Activated T-cell treated with anti-CD3 and anti-CD28 coated beads, Interleukin-2, amount 50 U/mL, for 72 hours (primary cell): ENCODE measurements at regions not wholly inside any gene's neighbourhood (a gene's known extent, or its start where the extent isn't known, plus 50 kb on each side); places are given as distances from the start of the nearest gene placed in this dataset.
"Not testable (repeated sequence)": the region's sequence is repeated elsewhere in the genome, so short reads cannot be mapped to it uniquely, and the experiment has no call there.

ENCODE experiments used
- ATAC-seq, 2 donors: fragments of 150-1000 bp; cut with Tn5 transposase; replicated peaks in 1 of 2; 2 replicates each; pipeline ENCODE4 v1.10.0; 2021; ENCODE audit warnings: moderate library complexity in 2 of 2, mild to moderate bottlenecking in 1 of 2
- DNase-seq, 2 donors: peaks; one replicate each; pipeline ENCODE4 v3.0.0; 2021 to 2022; ENCODE audit warnings: mixed read lengths in 1 of 2
- H3K27ac Mint-ChIP-seq: one replicate; pipeline ENCODE4 v1.8.0; 2022; ENCODE audit warnings: mild to moderate bottlenecking, moderate library complexity, mixed read lengths
- H3K27me3 Mint-ChIP-seq: one replicate; pipeline ENCODE4 v1.8.0; 2022; ENCODE audit warnings: low read depth, mixed read lengths
- H3K36me3 Mint-ChIP-seq, 2 donors: one replicate each; pipeline ENCODE4 v1.8.0; 2022; ENCODE audit warnings: mixed read lengths in 2 of 2, mild to moderate bottlenecking in 1 of 2; ENCODE audit not compliant: insufficient read depth in 2 of 2
- H3K4me1 Mint-ChIP-seq: one replicate; pipeline ENCODE4 v1.8.0; 2022; ENCODE audit warnings: low read depth, mixed read lengths
- H3K4me3 Mint-ChIP-seq, 2 donors: one replicate each; pipeline ENCODE4 v1.8.0; 2022; ENCODE audit warnings: mild to moderate bottlenecking in 2 of 2, mixed read lengths in 2 of 2, moderate library complexity in 2 of 2
- H3K9me3 Mint-ChIP-seq, 2 donors: one replicate each; pipeline ENCODE4 v1.8.0; 2022; ENCODE audit warnings: mixed read lengths in 2 of 2

- Mint-ChIP-seq H3K36me3 (no peaks in the 10 kb centered on the region), H3K9me3 (no peaks in the 10 kb centered on the region), H3K27ac (no peak overlapping the region), H3K27me3 (peaks cover 12% of the 10 kb centered on the region), H3K4me3 (no peak overlapping the region), H3K4me1 (no peaks in the 10 kb centered on the region)
- DNase-seq (peak; percentile 52 to 67), ATAC-seq (peak; percentile 81 to 88)
Measured at GRCh38 chr2:198296665-198297308, 492.4 kb downstream of the PLCL1 start.

GRCh38 chr2:198293281-198293680 is 488.9 kb downstream of the PLCL1 start:
- Mint-ChIP-seq H3K27ac (no peak overlapping the region), H3K9me3 (no peaks in the 10 kb centered on the region), H3K4me1 (no peaks in the 10 kb centered on the region), H3K36me3 (no peaks in the 10 kb centered on the region), H3K27me3 (peaks cover 12% of the 10 kb centered on the region), H3K4me3 (no peak overlapping the region)
- DNase-seq (no peak), ATAC-seq (no peak)

- DNase-seq (no peak), ATAC-seq (no peak)
- H3K9me3 Mint-ChIP-seq: no peaks in the 10 kb centered on the region
- no peak overlapping the region for H3K4me3 Mint-ChIP-seq
- H3K27ac Mint-ChIP-seq: no peak overlapping the region
- no peaks in the 10 kb centered on the region for H3K36me3 Mint-ChIP-seq
- H3K4me1 Mint-ChIP-seq: no peaks in the 10 kb centered on the region
- peaks cover 28% of the 10 kb centered on the region for H3K27me3 Mint-ChIP-seq
Measured at GRCh38 chr2:198289811-198290210, 485.4 kb downstream of the PLCL1 start.

- Mint-ChIP-seq H3K9me3 (no peaks in the 10 kb centered on the region), H3K27ac (no peak overlapping the region), H3K27me3 (peaks cover 25% of the 10 kb centered on the region), H3K4me3 (no peak overlapping the region), H3K36me3 (no peaks in the 10 kb centered on the region), H3K4me1 (no peaks in the 10 kb centered on the region)
- DNase-seq (no peak), ATAC-seq (no peak)
Measured at GRCh38 chr2:198287706-198288105, 483.3 kb downstream of the PLCL1 start.

- Mint-ChIP-seq H3K36me3 (no peaks in the 10 kb centered on the region), H3K27me3 (peaks cover 16% of the 10 kb centered on the region), H3K4me3 (no peak overlapping the region), H3K4me1 (no peaks in the 10 kb centered on the region), H3K27ac (no peak overlapping the region), H3K9me3 (no peaks in the 10 kb centered on the region)
- ATAC-seq (no peak), DNase-seq (no peak)
Measured at GRCh38 chr2:198285216-198285615, 480.8 kb downstream of the PLCL1 start.

- Mint-ChIP-seq H3K27me3 (peaks cover 16% of the 10 kb centered on the region), H3K36me3 (no peaks in the 10 kb centered on the region), H3K4me3 (no peak overlapping the region), H3K9me3 (no peaks in the 10 kb centered on the region), H3K27ac (no peak overlapping the region), H3K4me1 (no peaks in the 10 kb centered on the region)
- ATAC-seq (no peak), DNase-seq (no peak)
Measured at GRCh38 chr2:198283146-198283545, 478.8 kb downstream of the PLCL1 start.

GRCh38 chr2:198282061-198282460 is 477.7 kb downstream of the PLCL1 start:
- no peak overlapping the region for H3K4me3 Mint-ChIP-seq
- DNase-seq: no peak
- H3K4me1 Mint-ChIP-seq: no peaks in the 10 kb centered on the region
- H3K27me3 Mint-ChIP-seq: peaks cover 16% of the 10 kb centered on the region
- no peaks in the 10 kb centered on the region for H3K9me3 Mint-ChIP-seq
- H3K27ac Mint-ChIP-seq: no peak overlapping the region
- ATAC-seq: no peak
- H3K36me3 Mint-ChIP-seq: no peaks in the 10 kb centered on the region

GRCh38 chr2:198280145-198280544 is 475.8 kb downstream of the PLCL1 start:
- Mint-ChIP-seq H3K36me3 (no peaks in the 10 kb centered on the region), H3K9me3 (no peaks in the 10 kb centered on the region), H3K4me3 (no peak overlapping the region), H3K4me1 (no peaks in the 10 kb centered on the region), H3K27me3 (peaks cover 3% of the 10 kb centered on the region), H3K27ac (no peak overlapping the region)
- ATAC-seq (no peak), DNase-seq (no peak)

GRCh38 chr2:198279026-198279425 is 474.6 kb downstream of the PLCL1 start:
- no peak overlapping the region for H3K4me3 Mint-ChIP-seq
- no peaks in the 10 kb centered on the region for H3K9me3 Mint-ChIP-seq
- H3K27me3 Mint-ChIP-seq: no peaks in the 10 kb centered on the region
- ATAC-seq (no peak), DNase-seq (no peak)
- no peaks in the 10 kb centered on the region for H3K4me1 Mint-ChIP-seq
- H3K27ac Mint-ChIP-seq: no peak overlapping the region
- H3K36me3 Mint-ChIP-seq: no peaks in the 10 kb centered on the region

GRCh38 chr2:198277181-198277580 is 472.8 kb downstream of the PLCL1 start:
- DNase-seq: no peak
- H3K9me3 Mint-ChIP-seq: no peaks in the 10 kb centered on the region
- no peak for ATAC-seq
- H3K4me3 Mint-ChIP-seq: no peak overlapping the region
- no peaks in the 10 kb centered on the region for H3K4me1 Mint-ChIP-seq
- no peak overlapping the region for H3K27ac Mint-ChIP-seq
- no peaks in the 10 kb centered on the region for H3K27me3 Mint-ChIP-seq
- H3K36me3 Mint-ChIP-seq: no peaks in the 10 kb centered on the region

GRCh38 chr2:198273660-198274059 is 469.3 kb downstream of the PLCL1 start:
- H3K4me1 Mint-ChIP-seq: no peaks in the 10 kb centered on the region
- no peak overlapping the region for H3K27ac Mint-ChIP-seq
- H3K9me3 Mint-ChIP-seq: peaks cover 0 to 2% of the 10 kb centered on the region in 2 donors
- no peak for ATAC-seq
- no peak for DNase-seq
- no peaks in the 10 kb centered on the region for H3K27me3 Mint-ChIP-seq
- no peaks in the 10 kb centered on the region for H3K36me3 Mint-ChIP-seq
- H3K4me3 Mint-ChIP-seq: no peak overlapping the region

GRCh38 chr2:198270157-198270556 is 465.8 kb downstream of the PLCL1 start:
- H3K36me3 Mint-ChIP-seq, H3K27me3 Mint-ChIP-seq, DNase-seq, H3K4me1 Mint-ChIP-seq, H3K27ac Mint-ChIP-seq, H3K9me3 Mint-ChIP-seq, ATAC-seq, H3K4me3 Mint-ChIP-seq: not testable (repeated sequence)

- H3K27ac Mint-ChIP-seq: no peak overlapping the region
- no peaks in the 10 kb centered on the region for H3K36me3 Mint-ChIP-seq
- DNase-seq (no peak), ATAC-seq (no peak)
- no peaks in the 10 kb centered on the region for H3K27me3 Mint-ChIP-seq
- no peak overlapping the region for H3K4me3 Mint-ChIP-seq
- H3K9me3 Mint-ChIP-seq: peaks cover 0 to 2% of the 10 kb centered on the region in 2 donors
- H3K4me1 Mint-ChIP-seq: no peaks in the 10 kb centered on the region
Measured at GRCh38 chr2:198268519-198268918, 464.1 kb downstream of the PLCL1 start.

- Mint-ChIP-seq H3K4me1 (no peaks in the 10 kb centered on the region), H3K36me3 (no peaks in the 10 kb centered on the region), H3K27me3 (peaks cover 22% of the 10 kb centered on the region), H3K27ac (no peak overlapping the region), H3K4me3 (no peak overlapping the region), H3K9me3 (no peaks in the 10 kb centered on the region)
- ATAC-seq (no peak), DNase-seq (no peak)
Measured at GRCh38 chr2:198259496-198259895, 455.1 kb downstream of the PLCL1 start.
